Activated CD8-positive, alpha-beta T cell treated with anti-CD3 and anti-CD28 coated beads for 36 hours (primary cell): ENCODE measurements at regions not wholly inside any gene's neighbourhood (a gene's known extent, or its start where the extent isn't known, plus 50 kb on each side); places are given as distances from the start of the nearest gene placed in this dataset.

ENCODE experiments used
- ATAC-seq: fragments of 200-7000 bp; cut with Tn5 transposase; one replicate; pipeline ENCODE4 v1.10.0; 2021; ENCODE audit warnings: mild to moderate bottlenecking, moderate library complexity
- CTCF ChIA-PET: fragments of 350-600 bp; sonication (Branson Sonifier 250); formaldehyde crosslinking; loops from one replicate; lab custom pipeline; 2021; ENCODE audit warnings: antibody characterized with exemption; lab: Charles Lee
- POLR2A ChIA-PET: fragments of 350-600 bp; sonication (Branson Sonifier 250); formaldehyde crosslinking; loops from one replicate; lab custom pipeline; 2021; ENCODE audit warnings: antibody characterized with exemption; lab: Charles Lee
- DNase-seq: peaks from one replicate; pipeline ENCODE4 v3.0.0-alpha.2; 2020
- H3K27ac Mint-ChIP-seq: one replicate; pipeline ENCODE4 v1.8.0; 2021; ENCODE audit warnings: mild to moderate bottlenecking, mixed read lengths
- H3K27me3 Mint-ChIP-seq: one replicate; pipeline ENCODE4 v1.8.0; 2021; ENCODE audit warnings: mixed read lengths
- H3K36me3 Mint-ChIP-seq: one replicate; pipeline ENCODE4 v1.8.0; 2021; ENCODE audit warnings: low read depth, mixed read lengths
- H3K4me1 Mint-ChIP-seq: one replicate; pipeline ENCODE4 v1.8.0; 2021; ENCODE audit warnings: low read depth, mixed read lengths
- H3K4me3 Mint-ChIP-seq: one replicate; pipeline ENCODE4 v1.8.0; 2021; ENCODE audit warnings: mild to moderate bottlenecking, moderate library complexity, mixed read lengths
- H3K9me3 Mint-ChIP-seq: one replicate; pipeline ENCODE4 v1.8.0; 2021; ENCODE audit warnings: mixed read lengths
- intact Hi-C: fragments of 100-400 bp; cut with micrococcal nuclease; formaldehyde crosslinking; loops from one replicate; pipeline ENCODE4 v1.10.0; 2022
- TF ChIP-seq, protein P1 (sequence below): fragments of 200-600 bp; IDR thresholded peaks from one replicate; pipeline ENCODE4 v1.8.0; 2022; ENCODE audit warnings: antibody characterized with exemption, mild to moderate bottlenecking

DNA sequence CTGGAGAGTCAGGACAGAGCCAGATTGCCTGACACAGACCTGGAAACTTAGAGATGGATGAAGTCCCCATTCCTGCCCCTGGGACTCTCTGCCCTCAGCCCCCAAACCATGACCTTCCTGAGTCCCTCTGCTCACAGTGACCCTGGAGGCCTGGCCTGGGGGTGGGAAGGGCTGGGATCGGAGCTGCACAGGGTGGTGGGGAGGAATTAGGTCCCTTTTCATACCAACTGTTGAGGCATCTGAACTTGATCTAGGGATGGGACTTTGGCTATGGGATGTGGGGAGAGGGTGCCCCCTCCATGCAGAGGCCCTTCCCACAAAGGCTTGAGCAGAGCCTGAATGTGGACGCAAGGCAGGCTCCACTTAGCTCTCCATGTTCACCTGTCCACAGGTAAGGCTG is 144.1 kb downstream of the MRPL14 start:
- H3K9me3 Mint-ChIP-seq: no peaks in the 10 kb centered on the region
- ChIA-PET CTCF (no interaction called here), POLR2A (no interaction called here)
- H3K36me3 Mint-ChIP-seq: no peaks in the 10 kb centered on the region
- ATAC-seq (no peak), DNase-seq (no peak)
- TF ChIP-seq, protein P1, sequence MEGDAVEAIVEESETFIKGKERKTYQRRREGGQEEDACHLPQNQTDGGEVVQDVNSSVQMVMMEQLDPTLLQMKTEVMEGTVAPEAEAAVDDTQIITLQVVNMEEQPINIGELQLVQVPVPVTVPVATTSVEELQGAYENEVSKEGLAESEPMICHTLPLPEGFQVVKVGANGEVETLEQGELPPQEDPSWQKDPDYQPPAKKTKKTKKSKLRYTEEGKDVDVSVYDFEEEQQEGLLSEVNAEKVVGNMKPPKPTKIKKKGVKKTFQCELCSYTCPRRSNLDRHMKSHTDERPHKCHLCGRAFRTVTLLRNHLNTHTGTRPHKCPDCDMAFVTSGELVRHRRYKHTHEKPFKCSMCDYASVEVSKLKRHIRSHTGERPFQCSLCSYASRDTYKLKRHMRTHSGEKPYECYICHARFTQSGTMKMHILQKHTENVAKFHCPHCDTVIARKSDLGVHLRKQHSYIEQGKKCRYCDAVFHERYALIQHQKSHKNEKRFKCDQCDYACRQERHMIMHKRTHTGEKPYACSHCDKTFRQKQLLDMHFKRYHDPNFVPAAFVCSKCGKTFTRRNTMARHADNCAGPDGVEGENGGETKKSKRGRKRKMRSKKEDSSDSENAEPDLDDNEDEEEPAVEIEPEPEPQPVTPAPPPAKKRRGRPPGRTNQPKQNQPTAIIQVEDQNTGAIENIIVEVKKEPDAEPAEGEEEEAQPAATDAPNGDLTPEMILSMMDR: no peak
- peaks cover 2% of the 10 kb centered on the region for H3K4me1 Mint-ChIP-seq
- peaks cover 3% of the 10 kb centered on the region for H3K27me3 Mint-ChIP-seq
- H3K27ac Mint-ChIP-seq: no peak overlapping the region
- no peak overlapping the region for H3K4me3 Mint-ChIP-seq
- intact Hi-C loops: no loop called here

DNA sequence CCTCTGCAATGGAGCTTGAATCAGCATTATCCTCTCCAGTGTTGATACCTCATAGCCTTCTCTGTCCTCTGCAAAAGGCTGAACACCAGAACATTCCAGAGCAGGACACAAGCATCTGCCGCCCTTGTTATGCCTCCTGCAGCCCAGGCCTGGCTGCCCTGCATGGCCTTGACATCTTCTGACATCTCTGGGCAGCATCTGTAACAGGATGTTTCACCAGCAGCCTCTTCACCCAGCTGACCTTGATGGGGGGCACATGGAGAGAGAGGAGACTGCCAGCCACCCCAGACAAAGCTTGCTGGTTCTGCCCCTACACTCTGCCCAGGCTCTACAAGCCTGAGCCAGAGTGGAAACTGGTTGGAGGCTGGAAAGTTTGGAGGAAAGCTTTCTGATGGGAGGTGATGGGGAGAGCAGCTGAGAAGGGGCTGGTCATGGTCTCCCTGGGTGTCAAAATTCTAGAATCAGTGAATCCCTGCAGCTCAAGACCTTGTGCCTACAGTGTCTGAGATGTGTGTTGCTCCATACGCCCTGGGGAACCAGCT is 145.1 kb downstream of the MRPL14 start:
- Mint-ChIP-seq H3K4me1 (peaks cover 9% of the 10 kb centered on the region), H3K36me3 (no peaks in the 10 kb centered on the region), H3K4me3 (no peak overlapping the region), H3K27ac (no peak overlapping the region), H3K27me3 (peaks cover 3% of the 10 kb centered on the region), H3K9me3 (no peaks in the 10 kb centered on the region)
- CTCF ChIA-PET: interaction anchor here (1.4 kb wide), 1 partner anchor 96 kb away, joined by 6 read pairs; no protein-coding TSS in a partner anchor
- intact Hi-C loops: no loop called here
- POLR2A ChIA-PET: interaction anchor here (1.2 kb wide), 1 partner anchor 9 kb away, joined by 3 read pairs; no protein-coding TSS in a partner anchor
- TF ChIP-seq, protein P1: no peak
- DNase-seq: no peak
- no peak for ATAC-seq

DNA sequence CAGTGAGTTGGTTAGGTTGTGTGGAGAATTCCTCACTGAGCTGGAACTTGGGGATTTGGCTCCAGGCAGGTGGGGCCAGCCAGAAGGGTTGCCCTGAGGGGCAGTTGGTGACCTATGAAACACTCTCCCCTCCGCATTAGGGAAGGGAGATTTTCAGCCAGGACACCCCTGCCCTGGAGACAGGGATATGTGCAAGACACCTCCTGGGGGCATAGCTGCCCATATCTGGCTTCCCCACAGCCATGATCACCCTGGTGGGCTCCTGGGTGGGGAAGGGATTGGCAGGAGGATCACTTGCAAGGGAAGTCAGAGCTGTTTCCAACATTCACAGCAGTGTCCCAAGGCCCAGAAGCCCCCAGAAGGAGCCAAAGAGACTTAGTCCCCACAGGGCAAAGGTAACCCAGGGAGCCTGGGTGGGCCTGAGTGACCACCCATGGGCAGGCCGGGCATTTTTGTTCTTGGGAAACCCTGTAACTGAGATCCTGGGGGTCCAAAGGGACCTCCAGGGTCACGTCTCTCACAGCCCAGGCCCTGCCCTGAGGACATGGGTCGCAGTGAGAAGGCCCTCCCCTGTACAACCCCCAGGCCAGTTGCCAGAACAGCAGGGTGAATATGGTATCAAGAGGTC is 145.8 kb downstream of the MRPL14 start:
- no peaks in the 10 kb centered on the region for H3K36me3 Mint-ChIP-seq
- H3K9me3 Mint-ChIP-seq: no peaks in the 10 kb centered on the region
- ChIA-PET CTCF (interaction anchor here (1.4 kb wide), 1 partner anchor 97 kb away, joined by 6 read pairs; no protein-coding TSS in a partner anchor), POLR2A (interaction anchor here (1.2 kb wide), 1 partner anchor 8 kb away, joined by 3 read pairs; no protein-coding TSS in a partner anchor)
- peaks cover 9% of the 10 kb centered on the region for H3K4me1 Mint-ChIP-seq
- no peak for DNase-seq
- H3K27ac Mint-ChIP-seq: no peak overlapping the region
- H3K4me3 Mint-ChIP-seq: no peak overlapping the region
- ATAC-seq: no peak
- H3K27me3 Mint-ChIP-seq: peaks cover 3% of the 10 kb centered on the region
- TF ChIP-seq, protein P1: no peak
- intact Hi-C loops: no loop called here

DNA sequence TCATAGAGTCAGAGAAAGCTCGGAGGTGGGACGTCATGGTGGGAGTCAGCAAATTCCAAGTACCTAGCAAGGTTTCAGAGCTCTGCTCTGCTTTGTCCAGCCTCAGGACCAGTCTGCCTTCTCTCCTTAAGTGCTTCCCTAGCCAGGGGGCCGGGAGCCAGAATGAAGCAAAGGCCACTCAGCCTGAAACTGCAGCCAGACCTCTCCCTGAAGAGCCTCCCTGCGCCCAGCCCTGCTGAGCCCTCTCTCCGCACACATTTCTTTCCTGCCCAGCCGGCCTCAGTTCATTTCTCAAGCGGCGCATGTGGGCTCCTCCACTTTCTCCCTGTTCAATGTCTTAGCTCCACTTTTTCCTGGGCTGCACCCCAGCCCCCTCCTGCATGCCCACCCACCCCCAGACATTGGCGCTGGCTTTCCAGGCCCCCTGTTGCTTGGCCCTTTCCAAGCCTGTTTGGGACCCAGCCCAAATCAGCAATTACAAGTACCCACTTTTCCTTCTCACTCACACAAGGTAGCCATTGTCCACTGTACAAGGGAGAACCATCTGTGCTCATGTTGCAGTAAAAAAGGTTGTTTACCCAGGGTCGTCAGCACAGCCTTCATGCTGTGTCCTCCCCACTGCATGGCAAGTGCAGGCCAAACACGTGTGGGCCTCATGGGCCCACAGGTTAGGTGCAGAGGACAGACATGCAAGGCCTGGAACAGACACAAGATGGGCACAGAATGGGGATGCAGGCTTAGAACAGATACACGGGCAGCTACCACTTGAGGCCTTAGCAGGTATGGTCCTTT is 147.1 kb downstream of the MRPL14 start:
- H3K36me3 Mint-ChIP-seq: no peaks in the 10 kb centered on the region
- intact Hi-C loops: no loop called here
- peaks cover 9% of the 10 kb centered on the region for H3K4me1 Mint-ChIP-seq
- no peak overlapping the region for H3K4me3 Mint-ChIP-seq
- CTCF ChIA-PET: no interaction called here
- POLR2A ChIA-PET: interaction anchor here (0.6 to 0.8 kb wide), 2 partner anchors 20 to 361 kb away, joined by 3 read pairs; no protein-coding TSS in a partner anchor
- H3K27ac Mint-ChIP-seq: no peak overlapping the region
- no peaks in the 10 kb centered on the region for H3K9me3 Mint-ChIP-seq
- ATAC-seq: no peak
- TF ChIP-seq, protein P1: no peak
- no peak for DNase-seq
- H3K27me3 Mint-ChIP-seq: peaks cover 3% of the 10 kb centered on the region
